ENCODE measurements at regions not wholly inside any gene's neighbourhood (a gene's known extent, or its start where the extent isn't known, plus 50 kb on each side); places are given as distances from the start of the nearest gene placed in this dataset.

DNA sequence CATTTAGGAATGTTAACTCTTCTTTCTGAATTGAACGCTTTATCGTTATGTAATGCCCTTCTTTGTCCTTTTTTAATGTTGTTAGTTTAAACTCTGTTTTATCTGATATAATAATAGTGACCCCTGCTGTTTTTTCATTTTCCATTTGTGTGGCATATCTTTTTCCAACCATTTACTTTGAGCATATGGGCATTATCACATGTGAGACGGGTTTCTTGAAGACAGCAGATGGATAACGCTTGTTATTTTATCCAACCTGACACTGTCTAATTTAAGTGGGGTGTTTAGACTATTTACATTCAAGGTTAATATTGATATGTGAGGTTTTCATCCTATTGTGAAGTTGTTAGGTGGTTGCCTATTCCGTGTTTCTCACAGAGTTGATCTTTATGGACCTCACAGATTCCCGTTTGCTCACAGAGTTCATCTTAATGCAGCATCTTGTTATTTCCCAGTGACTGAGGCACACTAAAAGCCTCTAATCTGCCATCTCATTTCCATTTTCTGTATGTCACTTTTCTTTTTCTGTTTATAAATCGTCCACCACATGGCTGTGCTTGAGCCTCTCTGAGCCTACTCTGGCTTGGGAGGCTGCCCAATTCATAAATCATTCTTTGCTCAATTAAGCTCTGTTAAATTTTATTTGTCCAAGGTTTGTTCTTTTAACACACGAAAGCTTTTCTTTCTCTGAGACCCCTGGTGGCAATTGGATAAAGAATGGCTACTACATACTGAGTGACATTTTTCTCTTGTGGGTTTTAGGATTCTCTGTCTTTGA lies 286.2 kb downstream of the HTR7 start:
- POLR2A ChIA-PET, result no interaction called here
- in situ Hi-C loops (cut with HindIII; ENCODE audit: low pct_unique_long_range_greater_than_20kb, low sequenced_read_pairs), result no loop called here

DNA sequence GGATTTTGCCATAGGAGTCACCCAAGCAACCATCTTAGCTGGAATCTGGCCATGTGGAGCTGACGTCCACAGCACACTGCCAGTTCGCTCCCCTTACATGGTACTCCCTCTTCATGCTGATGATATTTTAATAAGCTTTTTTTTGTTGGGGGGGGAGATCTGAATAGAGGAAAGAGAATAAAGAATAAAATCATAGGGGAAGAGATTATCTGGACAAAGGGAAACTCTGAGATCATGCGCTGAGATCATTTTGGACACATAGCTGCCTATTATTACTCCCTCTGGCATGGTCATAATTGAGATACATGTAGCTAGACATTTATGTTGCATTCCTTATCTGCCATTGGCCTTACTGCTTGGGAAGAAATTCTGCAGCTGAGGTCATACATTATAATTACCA lies 282.7 kb downstream of the HTR7 start:
- Histone ChIP-seq H3K9me3 (ENCODE audit: control insufficient read depth, insufficient read depth, low read depth, low read length) (no peaks in the 10 kb centered on the region), H3K36me3 (ENCODE audit: control insufficient read depth, insufficient read depth, low read length) (no peaks in the 10 kb centered on the region), H3K27ac (ENCODE audit: low read length) (no peak overlapping the region), H3K4me1 (ENCODE audit: control insufficient read depth, insufficient read depth, low read length) (no peaks in the 10 kb centered on the region), H3K27me3 (ENCODE audit: control insufficient read depth, insufficient read depth, low read length) (no peaks in the 10 kb centered on the region), H3K4me3 (ENCODE audit: low read depth in 2 of 2, low read length in 2 of 2) (no peak overlapping the region)
- no peak for DNase-seq (ENCODE audit: low read depth, low spot score)
- no peak for ATAC-seq
- intact Hi-C loops (cut with micrococcal nuclease; ENCODE audit: unreplicated experiment) (no loop called here), in situ Hi-C loops (cut with HindIII; ENCODE audit: low pct_unique_long_range_greater_than_20kb, low sequenced_read_pairs) (no loop called here)
- ChIA-PET POLR2A (no interaction called here), CTCF (no interaction called here)
- TF ChIP-seq TCF7L2 (IDR thresholded peaks at IDR 0.05; ENCODE audit: low read depth, low read length) (no peak), SIN3A (IDR thresholded peaks at IDR 0.05; ENCODE audit: borderline replicate concordance, insufficient read depth, low read depth, low read length) (no peak), POLR2AphosphoS5 (IDR thresholded peaks at IDR 0.05; ENCODE audit: low read depth, low read length) (no peak)
- BruUV-seq (replicated peaks), result no TSS peak

More for the DNA sequence above, 286.2 kb downstream of the HTR7 start:
- intact Hi-C loops (cut with micrococcal nuclease; ENCODE audit: unreplicated experiment), result no loop called here
- Histone ChIP-seq H3K27ac (ENCODE audit: low read length) (no peak overlapping the region), H3K4me1 (ENCODE audit: control insufficient read depth, insufficient read depth, low read length) (no peaks in the 10 kb centered on the region), H3K4me3 (ENCODE audit: low read depth in 2 of 2, low read length in 2 of 2) (no peak overlapping the region), H3K36me3 (ENCODE audit: control insufficient read depth, insufficient read depth, low read length) (no peaks in the 10 kb centered on the region), H3K27me3 (ENCODE audit: control insufficient read depth, insufficient read depth, low read length) (no peaks in the 10 kb centered on the region), H3K9me3 (ENCODE audit: control insufficient read depth, insufficient read depth, low read depth, low read length) (no peaks in the 10 kb centered on the region)
- BruUV-seq (replicated peaks), result no TSS peak
- CTCF ChIA-PET, result no interaction called here
- no peak for DNase-seq (ENCODE audit: low read depth, low spot score)
- ATAC-seq, result no peak
- TF ChIP-seq REST (IDR thresholded peaks at IDR 0.05; ENCODE audit: insufficient read depth in 1 of 2, low read depth in 2 of 2, low read length in 1 of 2), result no peak
- no peak for TF ChIP-seq POLR2AphosphoS5 (IDR thresholded peaks at IDR 0.05; ENCODE audit: low read depth, low read length)
- no peak for TF ChIP-seq SIN3A (IDR thresholded peaks at IDR 0.05; ENCODE audit: borderline replicate concordance, insufficient read depth, low read depth, low read length)
- TF ChIP-seq, protein P1, sequence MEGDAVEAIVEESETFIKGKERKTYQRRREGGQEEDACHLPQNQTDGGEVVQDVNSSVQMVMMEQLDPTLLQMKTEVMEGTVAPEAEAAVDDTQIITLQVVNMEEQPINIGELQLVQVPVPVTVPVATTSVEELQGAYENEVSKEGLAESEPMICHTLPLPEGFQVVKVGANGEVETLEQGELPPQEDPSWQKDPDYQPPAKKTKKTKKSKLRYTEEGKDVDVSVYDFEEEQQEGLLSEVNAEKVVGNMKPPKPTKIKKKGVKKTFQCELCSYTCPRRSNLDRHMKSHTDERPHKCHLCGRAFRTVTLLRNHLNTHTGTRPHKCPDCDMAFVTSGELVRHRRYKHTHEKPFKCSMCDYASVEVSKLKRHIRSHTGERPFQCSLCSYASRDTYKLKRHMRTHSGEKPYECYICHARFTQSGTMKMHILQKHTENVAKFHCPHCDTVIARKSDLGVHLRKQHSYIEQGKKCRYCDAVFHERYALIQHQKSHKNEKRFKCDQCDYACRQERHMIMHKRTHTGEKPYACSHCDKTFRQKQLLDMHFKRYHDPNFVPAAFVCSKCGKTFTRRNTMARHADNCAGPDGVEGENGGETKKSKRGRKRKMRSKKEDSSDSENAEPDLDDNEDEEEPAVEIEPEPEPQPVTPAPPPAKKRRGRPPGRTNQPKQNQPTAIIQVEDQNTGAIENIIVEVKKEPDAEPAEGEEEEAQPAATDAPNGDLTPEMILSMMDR (IDR thresholded peaks at IDR 0.05), result no peak
- no peak for TF ChIP-seq TCF7L2 (IDR thresholded peaks at IDR 0.05; ENCODE audit: low read depth, low read length)

GRCh38 chr10:90577569-90577968 lies 280.3 kb downstream of the HTR7 start:
- no peaks in the 10 kb centered on the region for H3K27me3 ChIP-seq (ENCODE audit: control insufficient read depth, insufficient read depth, low read length)
- TF ChIP-seq REST (IDR thresholded peaks at IDR 0.05; ENCODE audit: insufficient read depth in 1 of 2, low read depth in 2 of 2, low read length in 1 of 2) (no peak), POLR2AphosphoS5 (IDR thresholded peaks at IDR 0.05; ENCODE audit: low read depth, low read length) (no peak)
- DNase-seq (ENCODE audit: low read depth, low spot score) (no peak), ATAC-seq (no peak)
- no TSS peak for BruUV-seq (replicated peaks)
- no peak overlapping the region for H3K27ac ChIP-seq (ENCODE audit: low read length)
- intact Hi-C loops (cut with micrococcal nuclease; ENCODE audit: unreplicated experiment), result no loop called here
- in situ Hi-C loops (cut with HindIII; ENCODE audit: low pct_unique_long_range_greater_than_20kb, low sequenced_read_pairs), result no loop called here
- ChIA-PET POLR2A (no interaction called here), CTCF (no interaction called here)
- H3K4me1 ChIP-seq (ENCODE audit: control insufficient read depth, insufficient read depth, low read length), result no peaks in the 10 kb centered on the region
- no peak overlapping the region for H3K4me3 ChIP-seq (ENCODE audit: low read depth in 2 of 2, low read length in 2 of 2)
- no peaks in the 10 kb centered on the region for H3K36me3 ChIP-seq (ENCODE audit: control insufficient read depth, insufficient read depth, low read length)
- H3K9me3 ChIP-seq (ENCODE audit: control insufficient read depth, insufficient read depth, low read depth, low read length), result no peaks in the 10 kb centered on the region

Data from Panc1 (cell line).